T1000 (cell line): ENCODE measurements at regions not wholly inside any gene's neighbourhood (a gene's known extent, or its start where the extent isn't known, plus 50 kb on each side); places are given as distances from the start of the nearest gene placed in this dataset.

Source experiments
- DNase-seq: peaks from one replicate; lab custom pipeline; 2025; ENCODE audit warnings: mixed read lengths; lab: John Stamatoyannopoulos, UW

GRCh38 chr14:100467046-100467750 is 120.0 kb downstream of the BEGAIN start:
- DNase-seq: no peak

GRCh38 chr14:100467939-100468338 is 119.3 kb downstream of the BEGAIN start:
- no peak for DNase-seq

GRCh38 chr14:100468557-100468956 is 118.7 kb downstream of the BEGAIN start:
- DNase-seq: no peak

- DNase-seq: no peak
Measured at GRCh38 chr14:100469632-100470522, 117.3 kb downstream of the BEGAIN start.

- no peak for DNase-seq
Measured at GRCh38 chr14:100470523-100470897, 116.7 kb downstream of the BEGAIN start.

GRCh38 chr14:100471441-100472093 is 115.7 kb downstream of the BEGAIN start:
- DNase-seq: peak; percentile 22

GRCh38 chr14:100472094-100472455 is 115.1 kb downstream of the BEGAIN start:
- DNase-seq: no peak

- DNase-seq: no peak
Measured at GRCh38 chr14:100472491-100472890, 114.7 kb downstream of the BEGAIN start.

- DNase-seq: no peak
Measured at GRCh38 chr14:100473249-100473648, 114.0 kb downstream of the BEGAIN start.

- no peak for DNase-seq
Measured at GRCh38 chr14:100474196-100474595, 113.0 kb downstream of the BEGAIN start.

- DNase-seq: no peak
Measured at GRCh38 chr14:100475268-100475667, 111.9 kb downstream of the BEGAIN start.

- peak; percentile 80 for DNase-seq
Measured at GRCh38 chr14:100476012-100476822, 111.0 kb downstream of the BEGAIN start.

- no peak for DNase-seq
Measured at GRCh38 chr14:100484531-100485267, 102.5 kb downstream of the BEGAIN start.

- peak; percentile 12 for DNase-seq
Measured at GRCh38 chr14:100486025-100486828, 101.0 kb downstream of the BEGAIN start.
